NCI-H345 treated with DMSO at 0.1 percent for 48 hours (cell line): ENCODE measurements at regions not wholly inside any gene's neighbourhood (a gene's known extent, or its start where the extent isn't known, plus 50 kb on each side); places are given as distances from the start of the nearest gene placed in this dataset.
"Not testable (repeated sequence)": the region's sequence is repeated elsewhere in the genome, so short reads cannot be mapped to it uniquely, and the experiment has no call there.

Source experiments
- DNase-seq: peaks from one replicate; lab custom pipeline; 2025; ENCODE audit not compliant: unreplicated experiment; lab: John Stamatoyannopoulos, UW

DNA sequence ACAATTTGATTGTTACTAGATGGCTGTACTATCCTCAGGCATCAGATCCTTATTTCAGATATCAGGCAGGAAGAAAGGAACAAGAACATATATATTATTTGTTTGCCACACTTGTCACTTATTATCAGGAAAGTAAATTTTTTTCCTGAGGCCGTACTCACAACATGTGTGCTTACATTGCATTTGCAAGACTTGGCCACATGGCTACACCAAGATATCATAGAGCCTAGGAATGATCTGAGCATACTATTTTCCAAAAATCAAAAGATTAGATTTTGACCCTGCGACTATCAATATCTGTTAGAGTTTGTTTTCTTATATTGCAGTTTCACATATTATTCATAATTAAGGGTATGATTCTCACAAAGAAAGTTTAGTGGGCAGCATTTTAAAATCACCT lies 426.2 kb upstream of the BCHE start:
- no peak for DNase-seq

GRCh38 chr3:166258293-166258850 lies 421.1 kb upstream of the BCHE start:
- DNase-seq, result not testable (repeated sequence)

DNA sequence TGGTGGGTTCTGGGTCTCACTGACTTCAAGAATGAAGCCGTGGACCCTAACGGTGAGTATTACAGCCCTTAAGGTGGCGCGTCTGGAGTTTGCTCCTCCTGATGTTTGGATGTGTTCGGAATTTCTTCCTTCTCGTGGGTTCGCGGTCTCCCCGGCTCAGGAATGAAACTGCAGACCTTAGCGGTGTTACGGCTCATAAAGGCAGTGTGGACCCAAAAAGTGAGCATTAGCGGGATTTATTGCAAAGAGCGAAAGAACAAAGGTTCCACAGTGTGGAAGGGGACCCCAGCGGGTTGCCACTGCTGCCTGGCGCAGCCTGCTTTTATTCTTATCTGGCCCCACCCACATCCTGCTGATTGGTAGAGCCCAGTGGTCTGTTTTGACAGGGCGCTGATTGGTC lies 420.5 kb upstream of the BCHE start:
- DNase-seq, result no peak

- no peak for DNase-seq
These were observed 411.6 kb upstream of the BCHE start for GRCh38 chr3:166248784-166249183.

- no peak for DNase-seq
These were observed 406.3 kb upstream of the BCHE start for GRCh38 chr3:166243511-166243910.

- DNase-seq, result no peak
These were observed 385.9 kb upstream of the BCHE start for GRCh38 chr3:166223120-166223519.

GRCh38 chr3:166211451-166211850 lies 374.2 kb upstream of the BCHE start:
- no peak for DNase-seq

DNA sequence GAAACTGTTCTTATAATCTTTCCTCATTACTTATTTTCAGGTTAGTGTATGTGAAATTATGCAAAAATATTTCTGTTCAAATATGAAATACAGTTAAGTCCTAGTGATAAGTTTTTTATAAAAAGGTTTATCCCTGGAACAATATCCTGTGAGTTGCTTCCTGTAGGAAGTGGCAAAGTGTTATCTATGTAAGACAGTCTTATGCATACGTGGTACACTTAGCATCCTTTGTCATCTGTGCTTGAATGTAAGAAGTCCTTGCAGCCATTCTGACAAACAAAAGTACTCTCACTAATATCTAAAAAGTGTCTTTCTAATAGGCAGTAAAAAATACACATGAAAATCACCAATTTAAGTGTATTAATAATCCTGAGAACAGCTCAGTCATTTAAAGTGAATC lies 372.5 kb upstream of the BCHE start:
- no peak for DNase-seq

- DNase-seq, result no peak
These were observed 367.9 kb upstream of the BCHE start for GRCh38 chr3:166205158-166205557.

DNA sequence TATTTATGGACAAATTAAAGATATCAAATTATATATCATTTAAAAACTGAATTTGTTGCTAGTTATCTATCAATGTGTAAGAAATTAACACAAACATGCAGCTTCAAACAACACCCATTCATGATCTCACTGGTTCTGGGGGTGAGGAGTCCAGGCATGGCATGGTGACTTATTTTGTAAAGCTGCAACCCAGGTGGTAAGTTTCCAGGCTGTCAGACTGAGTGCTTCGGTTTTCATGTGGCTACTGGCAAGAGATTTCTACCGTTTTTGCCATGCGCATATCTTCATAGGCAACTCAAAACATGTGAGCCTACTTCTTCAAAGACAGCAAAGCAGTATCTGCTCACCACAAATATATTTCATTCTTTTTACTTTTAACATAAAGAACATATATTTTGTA lies 364.3 kb upstream of the BCHE start:
- no peak for DNase-seq

GRCh38 chr3:166199491-166199890 lies 362.3 kb upstream of the BCHE start:
- no peak for DNase-seq

DNA sequence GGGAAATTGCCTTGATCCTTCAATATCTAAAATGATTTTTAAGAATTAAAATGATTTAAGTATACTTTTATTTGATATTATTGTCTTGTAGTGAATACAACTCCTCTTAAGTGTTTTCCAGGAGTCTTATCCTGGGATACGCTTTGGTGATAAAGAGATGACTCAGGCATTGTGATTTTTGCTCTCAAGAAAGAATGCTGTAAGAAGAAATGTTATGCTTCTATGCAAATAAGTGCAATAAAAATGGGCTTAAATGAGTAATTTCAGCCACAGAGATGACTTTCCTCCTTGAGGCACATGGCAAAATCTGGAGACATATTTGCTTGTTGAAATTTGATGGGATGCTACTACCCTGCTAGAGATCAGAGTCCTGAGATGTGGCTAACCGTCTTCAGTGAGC lies 358.6 kb upstream of the BCHE start:
- no peak for DNase-seq

GRCh38 chr3:166191411-166191810 lies 354.2 kb upstream of the BCHE start:
- no peak for DNase-seq

GRCh38 chr3:166190360-166190759 lies 353.1 kb upstream of the BCHE start:
- DNase-seq, result no peak

GRCh38 chr3:166187237-166187636 lies 350.0 kb upstream of the BCHE start:
- no peak for DNase-seq

DNA sequence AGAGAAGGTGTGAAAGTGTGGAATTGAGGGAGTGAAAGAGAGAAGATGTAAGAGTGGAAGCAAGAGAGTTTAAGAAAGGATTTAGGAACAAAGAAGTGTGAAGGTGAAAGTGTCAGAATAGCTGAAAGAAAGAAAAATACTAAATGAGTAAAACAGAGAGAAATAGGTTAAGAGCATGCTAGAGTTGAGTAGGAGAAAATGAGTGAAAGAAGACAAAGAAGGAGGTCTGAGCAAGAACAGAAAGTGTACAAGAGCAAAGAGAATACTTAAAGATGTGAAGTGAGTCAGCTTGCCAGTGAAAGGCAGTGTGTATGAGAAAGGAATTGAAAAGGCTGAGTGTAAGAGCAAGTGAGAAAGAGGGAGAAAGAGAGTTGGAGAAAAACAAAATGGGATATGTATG lies 348.8 kb upstream of the BCHE start:
- DNase-seq, result no peak

- no peak for DNase-seq
These were observed 339.9 kb upstream of the BCHE start for GRCh38 chr3:166177130-166177529.

GRCh38 chr3:166171695-166172094 lies 334.5 kb upstream of the BCHE start:
- DNase-seq, result no peak

DNA sequence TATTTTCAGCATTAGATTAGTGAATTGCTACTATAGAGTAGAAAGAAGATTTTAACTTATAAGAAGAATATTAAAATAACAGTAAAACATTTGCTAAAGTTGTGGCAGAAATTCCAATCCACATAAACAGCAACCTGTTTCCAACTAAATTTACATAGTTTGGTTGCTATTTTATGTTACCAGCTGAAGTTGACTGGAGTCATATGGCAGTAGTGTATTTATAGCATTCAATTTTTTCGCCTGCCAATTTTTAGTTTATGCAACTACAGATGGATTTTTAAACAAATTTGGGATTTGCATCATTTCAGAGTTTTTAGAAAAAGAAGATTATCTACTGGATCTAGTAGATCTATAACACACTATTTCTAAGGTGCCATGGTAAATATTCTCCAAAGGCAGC lies 332.5 kb upstream of the BCHE start:
- DNase-seq, result no peak

GRCh38 chr3:166127969-166128368 lies 290.7 kb upstream of the BCHE start:
- DNase-seq, result no peak

DNA sequence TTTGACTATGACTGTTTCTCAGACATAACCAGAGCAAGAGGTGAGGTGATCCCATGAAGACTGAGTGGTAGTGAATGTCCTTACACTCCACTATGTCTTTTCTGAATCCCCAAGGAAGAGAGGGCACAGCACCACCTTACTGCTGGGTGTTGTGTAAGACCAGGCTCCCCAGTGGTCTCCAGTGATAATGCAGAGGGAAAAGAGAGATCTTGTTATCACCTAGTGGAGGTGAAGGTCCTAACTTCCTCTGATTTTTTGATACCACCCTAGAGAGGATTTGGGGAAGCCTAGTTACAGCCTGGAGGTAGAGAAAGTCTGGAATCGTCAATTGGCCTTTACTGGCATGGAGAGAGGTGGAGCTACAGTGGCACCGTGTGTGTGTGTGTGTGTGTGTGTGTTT lies 288.0 kb upstream of the BCHE start:
- DNase-seq, result no peak

DNA sequence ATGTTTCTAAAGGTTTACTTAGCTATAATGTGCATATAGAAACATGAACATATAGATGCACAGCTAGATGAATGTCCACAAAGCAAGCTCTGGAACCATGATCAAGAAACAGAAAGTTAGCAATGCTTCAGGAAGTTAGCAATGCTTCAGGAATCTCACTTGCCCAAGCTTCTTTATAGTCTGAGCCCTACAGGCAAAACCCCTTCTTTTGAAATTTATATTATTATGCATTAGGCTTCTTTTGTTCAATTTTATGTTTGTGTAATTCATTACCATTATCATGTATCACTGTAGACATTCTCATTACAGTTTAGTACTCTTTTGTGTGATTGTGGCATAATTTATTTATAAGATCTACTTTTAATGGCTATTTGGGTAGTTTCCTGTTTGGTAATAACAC lies 286.4 kb upstream of the BCHE start:
- no peak for DNase-seq

DNA sequence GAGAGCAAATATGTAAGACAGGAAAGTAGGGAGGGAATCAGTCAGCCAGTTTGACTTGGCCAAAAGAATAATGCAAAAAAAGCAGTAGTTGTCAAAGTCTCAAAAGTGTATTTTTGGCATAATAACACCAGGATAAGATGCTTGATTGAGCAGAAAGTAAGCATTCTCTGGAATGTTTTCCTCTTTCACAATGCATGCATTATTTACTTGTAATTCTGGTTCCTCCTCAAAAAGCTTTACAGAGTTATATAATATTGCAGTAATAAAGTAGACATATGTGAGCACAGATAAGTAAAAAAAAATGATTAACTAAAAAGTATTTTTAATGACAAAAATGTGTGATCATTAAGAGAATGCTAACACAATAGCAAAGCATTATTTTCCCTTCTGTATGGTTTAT lies 285.9 kb upstream of the BCHE start:
- no peak for DNase-seq

DNA sequence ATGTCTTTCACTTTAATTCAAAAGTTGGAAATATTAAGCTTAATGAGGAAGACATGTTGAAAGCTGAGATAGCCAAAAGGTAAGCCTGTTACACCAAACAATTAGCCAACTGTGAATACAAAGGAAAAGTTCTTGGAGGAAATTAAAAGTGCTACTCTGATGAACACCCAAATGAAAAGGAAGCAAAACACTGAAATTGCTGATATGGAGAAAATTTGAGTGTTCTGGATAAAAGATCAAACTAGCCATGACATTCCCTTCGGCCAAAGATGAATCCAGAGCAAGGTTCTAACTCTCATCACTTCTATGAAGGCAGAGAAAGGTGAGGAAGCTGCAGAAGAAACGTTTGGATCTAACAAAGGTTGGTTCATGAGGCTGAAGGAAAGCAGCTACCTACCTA lies 280.8 kb upstream of the BCHE start:
- DNase-seq, result no peak
